HEK293 (cell line): ENCODE measurements at regions not wholly inside any gene's neighbourhood (a gene's known extent, or its start where the extent isn't known, plus 50 kb on each side); places are given as distances from the start of the nearest gene placed in this dataset.

ENCODE experiments used
- CTCF ChIA-PET: fragments of 350-600 bp; formaldehyde crosslinking; extraction: SDS; loops from one replicate; lab custom pipeline; 2021; ENCODE audit warnings: antibody characterized with exemption; lab: Yijun Ruan, JAX
- POLR2A ChIA-PET: fragments of 300-600 bp; formaldehyde crosslinking; extraction: SDS; loops from one replicate; lab custom pipeline; 2020; ENCODE audit warnings: antibody characterized with exemption, inconsistent platforms; lab: Yijun Ruan, JAX
- H3K27ac ChIP-seq: fragments of 200-500 bp; sonication (Bioruptor generic); 2 replicates; pipeline ENCODE4 v1.5.1; 2014; ENCODE audit warnings: low read depth, low read length, control low read depth, inconsistent platforms; ENCODE audit errors: extremely low read depth
- H3K36me3 ChIP-seq, 2 experiments: fragments of 200-500 bp in 1 of 2; sonication (Bioruptor generic) in 1 of 2; 1 replicate in 1 of 2; 2 replicates in 1 of 2; pipeline ENCODE4 v1.5.1; 2014 to 2017; ENCODE audit warnings: inconsistent platforms in 2 of 2, low read length in 2 of 2; ENCODE audit not compliant: control insufficient read depth in 2 of 2, insufficient read depth in 1 of 2
- H3K4me1 ChIP-seq: fragments of 200-500 bp; sonication (Bioruptor generic); 2 replicates; pipeline ENCODE4 v1.5.1; 2014; ENCODE audit warnings: mild to moderate bottlenecking, low read length, inconsistent platforms; ENCODE audit not compliant: control insufficient read depth, insufficient read depth
- H3K4me3 ChIP-seq: 2 replicates; pipeline ENCODE4 v1.5.1; 2011; ENCODE audit warnings: low read depth, mild to moderate bottlenecking, control low read depth, low read length, moderate library complexity
- H3K9me3 ChIP-seq: fragments of 200-500 bp; sonication (Bioruptor generic); 2 replicates; pipeline ENCODE4 v1.5.1; 2014; ENCODE audit warnings: low read depth, low read length, inconsistent platforms; ENCODE audit not compliant: control insufficient read depth, insufficient read depth
- GLI4 ChIP-seq: fragments of 450-650 bp; formaldehyde crosslinking; IDR thresholded peaks from 2 replicates; pipeline ENCODE4 v1.5.1; 2016; ENCODE audit warnings: missing biosample characterization, missing genetic modification characterization
- HOXD13 ChIP-seq: sonication (generic); formaldehyde crosslinking; IDR thresholded peaks from 2 replicates; pipeline ENCODE4 v1.8.0; 2022; ENCODE audit warnings: missing genetic modification reagents, borderline replicate concordance
- KLF8 ChIP-seq: fragments of 450-650 bp; formaldehyde crosslinking; IDR thresholded peaks from 2 replicates; pipeline ENCODE4 v1.5.1; 2016; ENCODE audit warnings: missing biosample characterization, missing genetic modification characterization
- PRDM4 ChIP-seq: fragments of 450-650 bp; formaldehyde crosslinking; IDR thresholded peaks from 2 replicates; pipeline ENCODE4 v1.5.1; 2017; ENCODE audit warnings: missing biosample characterization, missing genetic modification characterization
- SP3 ChIP-seq: fragments of 450-650 bp; formaldehyde crosslinking; IDR thresholded peaks from 2 replicates; pipeline ENCODE4 v1.5.1; 2016; ENCODE audit warnings: missing biosample characterization, missing genetic modification characterization
- ZEB2 ChIP-seq: fragments of 450-650 bp; formaldehyde crosslinking; IDR thresholded peaks from 2 replicates; pipeline ENCODE4 v1.5.1; 2016; ENCODE audit warnings: missing biosample characterization, missing genetic modification characterization
- ZFP3 ChIP-seq: fragments of 450-650 bp; formaldehyde crosslinking; IDR thresholded peaks from 2 replicates; pipeline ENCODE4 v1.5.1; 2016; ENCODE audit warnings: low read depth, missing biosample characterization, missing genetic modification characterization
- ZFP69B ChIP-seq: fragments of 450-650 bp; formaldehyde crosslinking; IDR thresholded peaks from 2 replicates; pipeline ENCODE4 v1.5.1; 2016; ENCODE audit warnings: missing biosample characterization, missing genetic modification characterization
- ZNF10 ChIP-seq: fragments of 450-650 bp; formaldehyde crosslinking; IDR thresholded peaks from 2 replicates; pipeline ENCODE4 v1.5.1; 2017; ENCODE audit warnings: missing biosample characterization, missing genetic modification characterization
- ZNF18 ChIP-seq: fragments of 450-650 bp; formaldehyde crosslinking; IDR thresholded peaks from 2 replicates; pipeline ENCODE4 v1.5.1; 2016; ENCODE audit warnings: missing biosample characterization, missing genetic modification characterization
- ZNF221 ChIP-seq: fragments of 450-650 bp; formaldehyde crosslinking; IDR thresholded peaks from 2 replicates; pipeline ENCODE4 v1.5.1; 2017; ENCODE audit warnings: missing biosample characterization, missing genetic modification characterization, borderline replicate concordance
- ZNF223 ChIP-seq: fragments of 450-650 bp; formaldehyde crosslinking; IDR thresholded peaks from 2 replicates; pipeline ENCODE4 v1.5.1; 2016; ENCODE audit warnings: missing biosample characterization, missing genetic modification characterization
- ZNF24 ChIP-seq: fragments of 450-650 bp; formaldehyde crosslinking; IDR thresholded peaks from 2 replicates; pipeline ENCODE4 v1.5.1; 2016; ENCODE audit warnings: missing biosample characterization, missing genetic modification characterization
- ZNF248 ChIP-seq: fragments of 450-650 bp; formaldehyde crosslinking; IDR thresholded peaks from 2 replicates; pipeline ENCODE4 v1.5.1; 2017; ENCODE audit warnings: missing biosample characterization, missing genetic modification characterization
- ZNF391 ChIP-seq: fragments of 450-650 bp; formaldehyde crosslinking; IDR thresholded peaks from 2 replicates; pipeline ENCODE4 v1.5.1; 2016; ENCODE audit warnings: low read depth, missing biosample characterization, missing genetic modification characterization, borderline replicate concordance
- ZNF449 ChIP-seq: fragments of 450-650 bp; formaldehyde crosslinking; IDR thresholded peaks from 2 replicates; pipeline ENCODE4 v1.5.1; 2017; ENCODE audit warnings: missing biosample characterization, mild to moderate bottlenecking, missing genetic modification characterization, moderate library complexity
- ZNF514 ChIP-seq: fragments of 450-650 bp; formaldehyde crosslinking; IDR thresholded peaks from 2 replicates; pipeline ENCODE4 v1.5.1; 2016; ENCODE audit warnings: missing biosample characterization, missing genetic modification characterization
- ZNF560 ChIP-seq: fragments of 450-650 bp; formaldehyde crosslinking; IDR thresholded peaks from 2 replicates; pipeline ENCODE4 v1.5.1; 2017; ENCODE audit warnings: missing biosample characterization, missing genetic modification characterization, borderline replicate concordance
- ZNF623 ChIP-seq: fragments of 450-650 bp; formaldehyde crosslinking; IDR thresholded peaks from 2 replicates; pipeline ENCODE4 v1.5.1; 2016; ENCODE audit warnings: missing biosample characterization, missing genetic modification characterization
- ZNF654 ChIP-seq: fragments of 450-650 bp; formaldehyde crosslinking; IDR thresholded peaks from 2 replicates; pipeline ENCODE4 v1.5.1; 2016; ENCODE audit warnings: low read depth, missing biosample characterization, missing genetic modification characterization
- ZNF792 ChIP-seq: fragments of 450-650 bp; formaldehyde crosslinking; IDR thresholded peaks from 2 replicates; pipeline ENCODE4 v1.5.1; 2016; ENCODE audit warnings: missing biosample characterization, missing genetic modification characterization
- ZNF837 ChIP-seq: fragments of 450-650 bp; formaldehyde crosslinking; IDR thresholded peaks from 2 replicates; pipeline ENCODE4 v1.5.1; 2016; ENCODE audit warnings: missing biosample characterization, missing genetic modification characterization

- Histone ChIP-seq H3K4me1 (no peaks in the 10 kb centered on the region), H3K36me3 (no peaks in the 10 kb centered on the region), H3K27ac (no peak overlapping the region), H3K9me3 (no peaks in the 10 kb centered on the region), H3K4me3 (no peak overlapping the region)
- ChIA-PET POLR2A (no interaction called here), CTCF (no interaction called here)
- no peak for TF ChIP-seq SP3 (tag by site-specific recombination)
- TF ChIP-seq ZEB2 (tag by site-specific recombination): no peak
- TF ChIP-seq ZNF223 (tag by site-specific recombination): no peak
- no peak for TF ChIP-seq ZFP3 (tag by site-specific recombination)
Observed at GRCh38 chr5:166369807-166370206, 1921.6 kb upstream of the WWC1 start.

- ChIA-PET CTCF (interaction anchor here (0.6 to 0.7 kb wide), 2 partner anchors 197 to 1336 kb away, joined by 3 read pairs; no protein-coding TSS in a partner anchor), POLR2A (no interaction called here)
- no peaks in the 10 kb centered on the region for H3K4me1 ChIP-seq
- no peaks in the 10 kb centered on the region for H3K9me3 ChIP-seq
- TF ChIP-seq ZNF18 (tag by site-specific recombination) (no peak), ZNF792 (tag by site-specific recombination) (no peak), HOXD13 (CRISPR knock-in tag) (no peak), ZNF654 (tag by site-specific recombination) (no peak), KLF8 (tag by site-specific recombination) (no peak), GLI4 (tag by site-specific recombination) (no peak), ZNF837 (tag by site-specific recombination) (no peak), ZNF248 (tag by site-specific recombination) (no peak), ZNF560 (no peak), ZNF514 (no peak), ZNF10 (no peak), ZNF623 (tag by site-specific recombination) (no peak), ZNF391 (tag by site-specific recombination) (no peak), ZNF221 (tag by site-specific recombination) (no peak), ZNF449 (tag by site-specific recombination) (no peak), ZNF24 (tag by site-specific recombination) (no peak), PRDM4 (tag by site-specific recombination) (no peak), ZFP69B (tag by site-specific recombination) (no peak)
- no peak overlapping the region for H3K4me3 ChIP-seq
- no peak overlapping the region for H3K27ac ChIP-seq
- H3K36me3 ChIP-seq: no peaks in the 10 kb centered on the region
Observed at GRCh38 chr5:166370928-166371690, 1920.3 kb upstream of the WWC1 start.
